Mesenchymal stem cell (in vitro differentiated cells and primary cell): ENCODE measurements at regions not wholly inside any gene's neighbourhood (a gene's known extent, or its start where the extent isn't known, plus 50 kb on each side); places are given as distances from the start of the nearest gene placed in this dataset.
A peak's percentile ranks its signal among the peaks of the same experiment; 100 is the strongest.

ENCODE experiments used
- DNase-seq: peaks from one replicate; pipeline ENCODE4 v3.0.0-alpha.2; 2013
- H2AFZ ChIP-seq: one replicate; pipeline ENCODE4 v1.6.1; 2013; ENCODE audit warnings: low read depth, mild to moderate bottlenecking, control low read depth, inconsistent platforms, low read length, moderate library complexity
- H2AK5ac ChIP-seq: 2 replicates; pipeline ENCODE4 v1.6.1; 2013; ENCODE audit warnings: low read length, moderate library complexity, mild to moderate bottlenecking, inconsistent platforms; ENCODE audit not compliant: severe bottlenecking
- H2BK120ac ChIP-seq: one replicate; pipeline ENCODE4 v1.6.1; 2013; ENCODE audit warnings: low read depth, mild to moderate bottlenecking, inconsistent platforms, low read length, moderate library complexity
- H2BK12ac ChIP-seq, 2 experiments: one replicate each; pipeline ENCODE4 v1.6.1; 2013; ENCODE audit warnings: inconsistent platforms in 2 of 2, low read length in 2 of 2, mild to moderate bottlenecking in 2 of 2, moderate library complexity in 2 of 2, control low read depth in 1 of 2
- H2BK15ac ChIP-seq: one replicate; pipeline ENCODE4 v1.6.1; 2013; ENCODE audit warnings: mild to moderate bottlenecking, low read depth, inconsistent platforms; ENCODE audit not compliant: poor library complexity, severe bottlenecking
- H2BK5ac ChIP-seq: 2 replicates; pipeline ENCODE4 v1.6.1; 2013; ENCODE audit warnings: low read depth, mild to moderate bottlenecking, low read length, control low read depth, inconsistent platforms; ENCODE audit not compliant: poor library complexity, severe bottlenecking
- H3K14ac ChIP-seq, 2 experiments: one replicate each; pipeline ENCODE4 v1.6.1; 2013; ENCODE audit warnings: inconsistent platforms in 2 of 2, low read length in 2 of 2, control low read depth in 1 of 2, mild to moderate bottlenecking in 1 of 2, moderate library complexity in 1 of 2
- H3K18ac ChIP-seq, 2 experiments: one replicate each; pipeline ENCODE4 v1.6.1; 2013; ENCODE audit warnings: inconsistent platforms in 2 of 2, low read length in 2 of 2, control low read depth in 1 of 2, low read depth in 1 of 2, mild to moderate bottlenecking in 1 of 2
- H3K23ac ChIP-seq, 2 experiments: one replicate each; pipeline ENCODE4 v1.6.1; 2013; ENCODE audit warnings: inconsistent platforms in 2 of 2, low read length in 2 of 2, mild to moderate bottlenecking in 2 of 2, moderate library complexity in 2 of 2, control low read depth in 1 of 2
- H3K27ac ChIP-seq: 2 replicates; pipeline ENCODE4 v1.5.1; 2013; ENCODE audit warnings: mild to moderate bottlenecking, moderate library complexity, low read length, control low read depth, inconsistent platforms; ENCODE audit not compliant: poor library complexity, severe bottlenecking
- H3K27me3 ChIP-seq, 2 experiments: 2 replicates each; pipeline versions ENCODE4 v1.6.1 to v1.7.0; 2013; ENCODE audit warnings: low read length in 2 of 2, mild to moderate bottlenecking in 2 of 2, moderate library complexity in 2 of 2, control low read depth in 1 of 2, inconsistent platforms in 1 of 2; ENCODE audit not compliant: control insufficient read depth in 1 of 2, insufficient read depth in 1 of 2
- H3K36me3 ChIP-seq, 2 experiments: 2 replicates each; pipeline versions ENCODE4 v1.6.1 to v1.7.0; 2013; ENCODE audit warnings: low read length in 2 of 2, control low read depth in 1 of 2, inconsistent platforms in 1 of 2, low read depth in 1 of 2, mild to moderate bottlenecking in 1 of 2; ENCODE audit not compliant: insufficient read depth in 2 of 2, control insufficient read depth in 1 of 2
- H3K4ac ChIP-seq, 2 experiments: one replicate each; pipeline ENCODE4 v1.6.1; 2013; ENCODE audit warnings: inconsistent platforms in 2 of 2, low read length in 2 of 2, mild to moderate bottlenecking in 2 of 2, moderate library complexity in 2 of 2, control low read depth in 1 of 2, low read depth in 1 of 2
- H3K4me1 ChIP-seq: 2 replicates; pipeline ENCODE4 v1.6.1; 2013; ENCODE audit warnings: low read depth, low read length, control low read depth; ENCODE audit not compliant: control insufficient read depth, insufficient read depth
- H3K4me2 ChIP-seq: 2 replicates; pipeline ENCODE4 v1.6.1; 2013; ENCODE audit warnings: low read length, mild to moderate bottlenecking, inconsistent platforms; ENCODE audit not compliant: poor library complexity, severe bottlenecking
- H3K4me3 ChIP-seq, 2 experiments: 2 replicates each; pipeline versions ENCODE4 v1.5.1 to v1.7.0; 2013; ENCODE audit warnings: low read length in 2 of 2, mild to moderate bottlenecking in 2 of 2, control low read depth in 1 of 2, low read depth in 1 of 2; ENCODE audit not compliant: insufficient read depth in 1 of 2
- H3K79me1 ChIP-seq: replicated peaks from 2 replicates; pipeline ENCODE4 v1.6.1; 2013; ENCODE audit warnings: mild to moderate bottlenecking, control low read depth, low read length, inconsistent platforms; ENCODE audit not compliant: poor library complexity, severe bottlenecking
- H3K9ac ChIP-seq: 2 replicates; pipeline ENCODE4 v1.7.0; 2013; ENCODE audit warnings: mild to moderate bottlenecking, low read length, moderate library complexity
- H3K9me3 ChIP-seq: 2 replicates; pipeline ENCODE4 v1.7.0; 2013; ENCODE audit warnings: mild to moderate bottlenecking, low read length; ENCODE audit not compliant: control insufficient read depth
- H4K8ac ChIP-seq: one replicate; pipeline ENCODE4 v1.6.1; 2013; ENCODE audit warnings: inconsistent platforms, mild to moderate bottlenecking, low read length, moderate library complexity
- H4K91ac ChIP-seq: one replicate; pipeline ENCODE4 v1.6.1; 2013; ENCODE audit warnings: mild to moderate bottlenecking, low read length, inconsistent platforms
- WGBS: methylation state at CpG from one replicate; pipeline ENCODE4 v1.1.7; 2013; ENCODE audit warnings: mixed read lengths; 5-methylcytosine and 5-hydroxymethylcytosine counted together

GRCh38 chr4:148730766-148731165 lies 288.6 kb upstream of the NR3C2 start:
- Histone ChIP-seq H3K9me3 (no peaks in the 10 kb centered on the region), H3K4me2 (no peak overlapping the region), H3K27me3 (no peaks in the 10 kb centered on the region), H3K4me1 (no peaks in the 10 kb centered on the region), H2AFZ (no peak overlapping the region), H3K9ac (no peak overlapping the region), H3K36me3 (no peaks in the 10 kb centered on the region), H3K14ac (no peak overlapping the region), H2AK5ac (no peak overlapping the region), H3K18ac (no peak overlapping the region), H2BK120ac (no peak overlapping the region), H2BK15ac (no peak overlapping the region), H4K91ac (no peak overlapping the region), H3K4ac (no peak overlapping the region), H2BK5ac (no peak overlapping the region), H3K23ac (no peak overlapping the region), H2BK12ac (no peak overlapping the region), H3K79me1 (no peaks in the 10 kb centered on the region), H3K4me3 (no peak overlapping the region), H3K27ac (peak overlapping the region; percentile 45), H4K8ac (no peak overlapping the region)
- no peak for DNase-seq
- WGBS = 90% methylated on average over 2 of the region's 4 CpGs

DNA sequence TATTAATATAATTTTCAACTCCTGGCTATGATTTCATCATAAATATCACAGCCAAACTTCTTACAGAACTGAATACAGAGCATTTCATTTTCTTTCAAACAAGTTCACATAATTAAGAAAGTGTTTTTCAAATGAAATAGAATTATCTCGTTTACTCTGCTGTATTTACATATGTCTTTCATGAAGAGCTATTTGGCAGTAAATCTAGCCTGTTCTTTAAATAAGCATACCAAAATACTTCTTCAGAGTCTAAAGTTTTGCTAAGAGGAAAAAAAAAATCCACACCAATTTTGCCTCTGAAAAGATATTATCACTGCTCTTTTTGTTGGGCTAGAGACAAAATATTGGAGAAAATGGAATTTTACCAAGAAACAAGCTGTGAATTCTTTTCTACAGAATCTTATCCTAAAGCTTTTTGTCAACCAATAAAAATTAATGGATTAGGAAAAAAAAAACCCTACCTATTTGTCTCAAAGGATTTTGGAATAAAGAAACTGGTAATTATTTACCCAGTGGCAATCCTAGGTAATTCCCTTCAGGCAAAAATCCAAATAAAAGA lies 287.9 kb upstream of the NR3C2 start:
- Histone ChIP-seq H2AK5ac (no peak overlapping the region), H2BK5ac (no peak overlapping the region), H3K18ac (no peak overlapping the region), H3K23ac (no peak overlapping the region), H2BK120ac (no peak overlapping the region), H4K8ac (no peak overlapping the region), H3K36me3 (no peaks in the 10 kb centered on the region), H3K9ac (no peak overlapping the region), H3K9me3 (no peaks in the 10 kb centered on the region), H3K14ac (no peak overlapping the region), H3K27ac (peak overlapping the region; percentile 39), H2BK15ac (no peak overlapping the region), H3K4me3 (no peak overlapping the region), H3K79me1 (no peaks in the 10 kb centered on the region), H2AFZ (no peak overlapping the region), H3K4me1 (no peaks in the 10 kb centered on the region), H3K4ac (no peak overlapping the region), H3K4me2 (no peak overlapping the region), H4K91ac (no peak overlapping the region), H3K27me3 (no peaks in the 10 kb centered on the region), H2BK12ac (no peak overlapping the region)
- WGBS = no CpG with 5 or more reads among the region's 1 CpG
- no peak for DNase-seq

DNA sequence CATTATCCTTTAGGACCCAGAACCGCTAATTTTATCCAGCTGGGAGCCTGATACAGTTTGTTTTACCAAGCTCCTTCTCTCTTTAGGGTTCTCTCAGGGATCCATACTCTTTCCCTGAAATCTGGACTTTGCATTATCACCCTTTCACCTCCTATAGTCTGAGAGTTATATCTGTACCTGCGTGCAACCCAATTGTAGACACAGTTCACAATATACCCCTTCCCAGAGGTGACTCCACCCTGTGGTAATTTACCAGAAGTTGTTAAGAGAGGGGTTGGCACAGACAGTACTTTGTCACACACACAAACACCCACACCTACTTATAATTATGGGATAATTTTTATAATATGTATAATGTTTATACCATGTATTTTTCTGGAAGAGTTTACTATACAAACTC lies 275.8 kb upstream of the NR3C2 start:
- Histone ChIP-seq H4K8ac (no peak overlapping the region), H3K36me3 (no peaks in the 10 kb centered on the region), H3K27me3 (no peaks in the 10 kb centered on the region), H2BK5ac (no peak overlapping the region), H2BK15ac (no peak overlapping the region), H3K14ac (no peak overlapping the region), H3K79me1 (no peaks in the 10 kb centered on the region), H2AK5ac (no peak overlapping the region), H3K4me3 (no peak overlapping the region), H2AFZ (no peak overlapping the region), H3K23ac (no peak overlapping the region), H3K4me2 (no peak overlapping the region), H2BK120ac (no peak overlapping the region), H3K9ac (no peak overlapping the region), H2BK12ac (no peak overlapping the region), H3K4ac (no peak overlapping the region), H3K18ac (no peak overlapping the region), H3K27ac (no peak overlapping the region), H3K4me1 (peaks cover 1% of the 10 kb centered on the region), H3K9me3 (peaks cover 10% of the 10 kb centered on the region), H4K91ac (no peak overlapping the region)
- DNase-seq = no peak
- 73% methylated on average over 2 of the region's 2 CpGs for WGBS

GRCh38 chr4:148716431-148717052 lies 274.3 kb upstream of the NR3C2 start:
- no peaks in the 10 kb centered on the region for H3K27me3 ChIP-seq
- no peak overlapping the region for H3K18ac ChIP-seq
- no peak overlapping the region for H2BK12ac ChIP-seq
- peak overlapping the region; percentile 19 for H3K27ac ChIP-seq
- no peak overlapping the region for H3K4ac ChIP-seq
- peaks cover 1% of the 10 kb centered on the region for H3K4me1 ChIP-seq
- no CpG with 5 or more reads among the region's 1 CpG for WGBS
- no peak overlapping the region for H3K9ac ChIP-seq
- no peak overlapping the region for H4K91ac ChIP-seq
- no peak overlapping the region for H3K14ac ChIP-seq
- no peak overlapping the region for H2BK120ac ChIP-seq
- DNase-seq = no peak
- H2AK5ac ChIP-seq = no peak overlapping the region
- no peak overlapping the region for H3K4me2 ChIP-seq
- no peaks in the 10 kb centered on the region for H3K9me3 ChIP-seq
- H4K8ac ChIP-seq = no peak overlapping the region
- no peak overlapping the region for H3K4me3 ChIP-seq
- no peak overlapping the region for H3K23ac ChIP-seq
- no peak overlapping the region for H2AFZ ChIP-seq
- H3K36me3 ChIP-seq = no peaks in the 10 kb centered on the region
- no peak overlapping the region for H2BK5ac ChIP-seq
- no peak overlapping the region for H2BK15ac ChIP-seq
- no peaks in the 10 kb centered on the region for H3K79me1 ChIP-seq
